ENCODE measurements at regions not wholly inside any gene's neighbourhood (a gene's known extent, or its start where the extent isn't known, plus 50 kb on each side); places are given as distances from the start of the nearest gene placed in this dataset.

DNA sequence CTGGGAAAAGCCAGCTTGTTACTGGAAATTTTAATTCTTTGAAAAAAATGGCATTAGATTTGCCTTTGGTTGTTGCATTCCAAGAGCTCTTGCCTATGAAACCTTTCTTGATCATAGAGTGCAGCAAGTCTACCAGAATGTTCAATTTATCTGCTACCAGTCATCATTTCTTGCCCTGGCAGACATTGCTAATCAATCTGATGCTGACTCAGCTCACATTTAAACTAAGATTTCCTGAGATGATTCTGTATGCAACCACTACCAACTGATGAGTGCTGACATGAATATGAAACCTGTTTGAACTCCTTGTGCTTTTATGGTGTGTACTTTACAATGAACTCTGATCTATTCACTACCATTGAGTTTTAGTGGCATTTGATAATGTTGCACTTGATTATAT lies 166.5 kb upstream of the SALL1 start:
- Histone ChIP-seq H3K27ac (no peak overlapping the region), H3K4me3 (no peak overlapping the region), H3K27me3 (no peaks in the 10 kb centered on the region), H3K36me3 (no peaks in the 10 kb centered on the region), H3K4me1 (no peaks in the 10 kb centered on the region), H3K9me3 (no peaks in the 10 kb centered on the region)
- TF ChIP-seq POLR2AphosphoS5 (IDR thresholded peaks at IDR 0.05; ENCODE audit: insufficient read depth in 1 of 2, low read depth in 1 of 2) (no peak), POLR2A (IDR thresholded peaks at IDR 0.05) (no peak), CTCF (IDR thresholded peaks at IDR 0.05) (no peak)
- intact Hi-C loops (cut with DNase I) = no loop called here
- DNase-seq (ENCODE audit: extremely low spot score in 2 of 2) = no peak

DNA sequence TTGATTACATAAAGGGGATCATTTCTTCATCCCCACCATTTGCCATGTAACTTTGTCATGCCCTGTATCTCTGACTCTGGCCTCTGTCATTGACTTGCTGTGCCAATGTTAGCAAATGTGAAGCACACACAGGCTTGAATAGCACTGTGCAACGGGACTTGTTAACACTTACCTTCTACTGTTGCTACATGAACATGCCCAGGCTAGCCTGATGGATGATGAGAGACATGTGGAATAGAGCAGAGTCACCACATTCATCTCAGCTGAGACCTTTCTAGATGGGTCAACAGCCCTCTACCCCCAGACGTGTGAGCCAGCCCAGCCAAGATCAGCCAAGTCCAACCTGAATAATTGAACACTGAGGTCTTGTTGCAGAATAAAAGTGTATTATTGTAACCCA lies 162.1 kb upstream of the SALL1 start:
- TF ChIP-seq POLR2A (IDR thresholded peaks at IDR 0.05) (no peak), CTCF (IDR thresholded peaks at IDR 0.05) (no peak), POLR2AphosphoS5 (IDR thresholded peaks at IDR 0.05; ENCODE audit: insufficient read depth in 1 of 2, low read depth in 1 of 2) (no peak)
- Histone ChIP-seq H3K27me3 (no peaks in the 10 kb centered on the region), H3K9me3 (no peaks in the 10 kb centered on the region), H3K4me3 (no peak overlapping the region), H3K36me3 (no peaks in the 10 kb centered on the region), H3K27ac (peak overlapping the region; percentile 15), H3K4me1 (no peaks in the 10 kb centered on the region)
- intact Hi-C loops (cut with DNase I) = no loop called here
- DNase-seq (ENCODE audit: extremely low spot score in 2 of 2) = no peak

- peak overlapping the region; percentile 15 for H3K27ac ChIP-seq
- TF ChIP-seq POLR2A (IDR thresholded peaks at IDR 0.05) = no peak
- no peak for TF ChIP-seq CTCF (IDR thresholded peaks at IDR 0.05)
- no peak for TF ChIP-seq POLR2AphosphoS5 (IDR thresholded peaks at IDR 0.05; ENCODE audit: insufficient read depth in 1 of 2, low read depth in 1 of 2)
- H3K4me3 ChIP-seq = no peak overlapping the region
- no peaks in the 10 kb centered on the region for H3K9me3 ChIP-seq
- DNase-seq (ENCODE audit: extremely low spot score in 2 of 2) = no peak
- H3K27me3 ChIP-seq = no peaks in the 10 kb centered on the region
- intact Hi-C loops (cut with DNase I) = no loop called here
- no peaks in the 10 kb centered on the region for H3K36me3 ChIP-seq
- no peaks in the 10 kb centered on the region for H3K4me1 ChIP-seq
Observed at GRCh38 chr16:51312363-51313150, 161.5 kb upstream of the SALL1 start.

DNA sequence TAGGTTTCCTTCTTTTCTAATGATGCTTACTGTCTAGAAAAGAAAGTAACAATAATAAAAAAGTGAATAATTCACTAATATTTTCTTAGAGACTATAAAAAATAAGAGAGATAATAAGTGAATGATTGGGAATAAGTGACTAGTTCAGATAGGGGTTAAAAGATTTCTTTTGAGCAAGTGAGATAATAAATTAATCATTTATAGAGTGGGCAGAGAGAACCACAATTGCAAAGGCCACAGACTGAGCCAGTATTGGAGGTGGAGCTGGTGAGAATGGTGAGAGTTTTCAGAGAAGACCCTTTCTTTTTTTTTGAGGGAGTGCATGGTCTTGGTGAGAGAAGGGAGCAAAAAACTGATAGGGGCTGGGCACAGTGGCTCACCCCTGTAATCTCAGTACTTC lies 159.1 kb upstream of the SALL1 start:
- TF ChIP-seq CTCF (IDR thresholded peaks at IDR 0.05) = no peak
- no peak for TF ChIP-seq POLR2AphosphoS5 (IDR thresholded peaks at IDR 0.05; ENCODE audit: insufficient read depth in 1 of 2, low read depth in 1 of 2)
- no peak for TF ChIP-seq POLR2A (IDR thresholded peaks at IDR 0.05)
- Histone ChIP-seq H3K4me1 (no peaks in the 10 kb centered on the region), H3K27me3 (no peaks in the 10 kb centered on the region), H3K27ac (no peak overlapping the region), H3K4me3 (no peak overlapping the region), H3K36me3 (no peaks in the 10 kb centered on the region), H3K9me3 (no peaks in the 10 kb centered on the region)
- no peak for DNase-seq (ENCODE audit: extremely low spot score in 2 of 2)
- intact Hi-C loops (cut with DNase I) = no loop called here

DNA sequence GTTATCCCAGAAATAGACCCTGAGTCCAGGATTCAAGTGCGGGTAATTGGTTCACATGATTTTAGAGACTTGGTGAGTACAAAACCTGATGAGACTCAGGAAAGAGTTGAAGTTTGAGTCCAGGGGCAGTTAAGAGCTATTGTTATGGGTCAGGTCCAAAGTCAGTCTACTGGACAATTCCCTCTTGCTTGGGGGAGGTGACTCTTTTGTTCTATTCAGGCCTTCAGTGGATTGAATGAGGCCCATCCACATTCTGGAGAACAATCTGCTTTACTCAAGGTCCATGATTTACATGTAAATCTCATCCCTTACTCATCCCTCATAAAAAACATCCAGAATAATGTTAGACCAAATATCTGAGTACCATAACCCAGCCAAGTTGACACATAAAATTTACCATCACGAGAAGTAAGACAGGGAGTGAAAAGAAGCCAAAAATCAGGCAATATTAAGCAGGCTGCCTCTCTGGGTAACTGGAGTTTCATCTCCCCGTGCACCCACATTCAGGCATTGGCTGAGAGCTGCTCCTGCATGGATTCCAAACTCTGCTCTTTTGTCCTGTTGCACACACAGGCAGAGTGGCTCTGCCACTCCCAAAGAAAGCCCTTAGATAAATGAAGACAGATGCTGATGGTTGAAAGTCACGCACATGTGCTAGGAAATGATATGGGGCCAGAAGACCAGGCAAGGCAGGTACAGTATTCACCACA lies 156.0 kb upstream of the SALL1 start:
- H3K9me3 ChIP-seq = no peaks in the 10 kb centered on the region
- H3K27me3 ChIP-seq = no peaks in the 10 kb centered on the region
- H3K36me3 ChIP-seq = no peaks in the 10 kb centered on the region
- TF ChIP-seq POLR2A (IDR thresholded peaks at IDR 0.05) (no peak), POLR2AphosphoS5 (IDR thresholded peaks at IDR 0.05; ENCODE audit: insufficient read depth in 1 of 2, low read depth in 1 of 2) (no peak), CTCF (IDR thresholded peaks at IDR 0.05) (no peak)
- DNase-seq (ENCODE audit: extremely low spot score in 2 of 2) = no peak
- peak overlapping the region; percentile 51 for H3K27ac ChIP-seq
- H3K4me3 ChIP-seq = no peak overlapping the region
- intact Hi-C loops (cut with DNase I) = no loop called here
- H3K4me1 ChIP-seq = peaks cover 5% of the 10 kb centered on the region

Measured in vagina (tissue), 2 donors.